Vagina (tissue), 2 donors: ENCODE measurements at regions not wholly inside any gene's neighbourhood (a gene's known extent, or its start where the extent isn't known, plus 50 kb on each side); places are given as distances from the start of the nearest gene placed in this dataset.

Experiments
- POLR2AphosphoS5 ChIP-seq, 2 donors: sonication (generic); formaldehyde crosslinking; IDR thresholded peaks; one replicate each; pipeline ENCODE4 v1.9.0; 2017; ENCODE audit warnings: antibody characterized with exemption in 2 of 2, mild to moderate bottlenecking in 2 of 2, low read depth in 1 of 2; ENCODE audit not compliant: insufficient read depth in 1 of 2
- TF ChIP-seq, protein P1 (sequence below), 3 experiments: fragments of 450-650 bp in 2 of 3; fragments of 200-600 bp in 1 of 3; sonication (generic) in 1 of 3; IDR thresholded peaks; one replicate each; pipeline ENCODE4 v1.5.1; 2017 to 2019; ENCODE audit warnings: antibody characterized with exemption in 3 of 3, mild to moderate bottlenecking in 2 of 3, moderate library complexity in 2 of 3

DNA sequence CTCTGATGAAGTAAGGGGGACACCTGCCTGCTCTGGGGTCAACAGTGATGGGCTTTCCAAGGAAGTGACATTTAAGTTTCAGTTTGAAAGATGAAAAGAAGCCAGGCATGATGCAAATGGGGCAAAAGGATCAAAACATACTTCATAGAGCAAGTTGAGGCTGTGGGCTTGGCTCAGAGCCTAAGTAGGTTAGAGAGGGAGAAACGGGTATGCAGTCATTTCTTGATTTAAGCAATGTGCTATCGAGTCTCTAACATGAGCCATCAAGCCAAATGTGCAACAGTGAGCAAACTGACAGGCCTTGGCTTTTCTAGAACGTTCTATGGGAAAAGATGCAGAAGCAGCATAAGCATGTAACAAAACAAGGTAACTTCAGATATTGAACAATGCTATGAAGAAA is 80.6 kb downstream of the ADRB2 start:
- TF ChIP-seq, protein P1, sequence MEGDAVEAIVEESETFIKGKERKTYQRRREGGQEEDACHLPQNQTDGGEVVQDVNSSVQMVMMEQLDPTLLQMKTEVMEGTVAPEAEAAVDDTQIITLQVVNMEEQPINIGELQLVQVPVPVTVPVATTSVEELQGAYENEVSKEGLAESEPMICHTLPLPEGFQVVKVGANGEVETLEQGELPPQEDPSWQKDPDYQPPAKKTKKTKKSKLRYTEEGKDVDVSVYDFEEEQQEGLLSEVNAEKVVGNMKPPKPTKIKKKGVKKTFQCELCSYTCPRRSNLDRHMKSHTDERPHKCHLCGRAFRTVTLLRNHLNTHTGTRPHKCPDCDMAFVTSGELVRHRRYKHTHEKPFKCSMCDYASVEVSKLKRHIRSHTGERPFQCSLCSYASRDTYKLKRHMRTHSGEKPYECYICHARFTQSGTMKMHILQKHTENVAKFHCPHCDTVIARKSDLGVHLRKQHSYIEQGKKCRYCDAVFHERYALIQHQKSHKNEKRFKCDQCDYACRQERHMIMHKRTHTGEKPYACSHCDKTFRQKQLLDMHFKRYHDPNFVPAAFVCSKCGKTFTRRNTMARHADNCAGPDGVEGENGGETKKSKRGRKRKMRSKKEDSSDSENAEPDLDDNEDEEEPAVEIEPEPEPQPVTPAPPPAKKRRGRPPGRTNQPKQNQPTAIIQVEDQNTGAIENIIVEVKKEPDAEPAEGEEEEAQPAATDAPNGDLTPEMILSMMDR (IDR thresholded peaks at IDR 0.05): no peak
- TF ChIP-seq POLR2AphosphoS5 (IDR thresholded peaks at IDR 0.05; ENCODE audit: insufficient read depth in 1 of 2, low read depth in 1 of 2): no peak
